CD4-positive, CD25-positive, alpha-beta regulatory T cell (primary cell): ENCODE measurements at regions not wholly inside any gene's neighbourhood (a gene's known extent, or its start where the extent isn't known, plus 50 kb on each side); places are given as distances from the start of the nearest gene placed in this dataset.

Source experiments
- ATAC-seq, 2 donors: fragments of 150-1000 bp; cut with Tn5 transposase; one replicate each; pipeline ENCODE4 v1.10.0; 2021; ENCODE audit warnings: low read depth in 2 of 2, moderate number of reproducible peaks in 2 of 2, moderate library complexity in 1 of 2
- DNase-seq, 3 donors: peaks; one replicate each; pipeline versions ENCODE4 v3.0.0 to v3.0.0-alpha.2; 2012 to 2022; ENCODE audit warnings: mixed read lengths in 1 of 3
- H3K27ac ChIP-seq: one replicate; pipeline ENCODE4 v1.7.0; 2013; ENCODE audit warnings: mild to moderate bottlenecking, low read length; ENCODE audit not compliant: insufficient read depth, poor library complexity, severe bottlenecking
- H3K27me3 ChIP-seq: one replicate; pipeline ENCODE4 v1.7.0; 2013; ENCODE audit warnings: low read length; ENCODE audit not compliant: control insufficient read depth, insufficient read depth
- H3K36me3 ChIP-seq: one replicate; pipeline ENCODE4 v1.7.0; 2013; ENCODE audit warnings: mild to moderate bottlenecking, low read length, moderate library complexity; ENCODE audit not compliant: control insufficient read depth, insufficient read depth
- H3K4me1 ChIP-seq: 2 replicates; pipeline ENCODE4 v1.7.0; 2013; ENCODE audit warnings: mild to moderate bottlenecking, low read length; ENCODE audit not compliant: insufficient read depth, control insufficient read depth, poor library complexity, severe bottlenecking
- H3K4me3 ChIP-seq: one replicate; pipeline ENCODE4 v1.7.0; 2013; ENCODE audit warnings: low read depth, mild to moderate bottlenecking, low read length, moderate library complexity
- H3K9me3 ChIP-seq, 2 experiments: 1 replicate in 1 of 2; 2 replicates in 1 of 2; pipeline ENCODE4 v1.7.0; 2013; ENCODE audit warnings: low read length in 2 of 2, mild to moderate bottlenecking in 1 of 2, moderate library complexity in 1 of 2; ENCODE audit not compliant: control insufficient read depth in 2 of 2
- H3K27ac Mint-ChIP-seq, 3 donors: one replicate each; pipeline ENCODE4 v1.8.0; 2020 to 2022; ENCODE audit warnings: mild to moderate bottlenecking in 3 of 3, mixed read lengths in 3 of 3, moderate library complexity in 2 of 3
- H3K27me3 Mint-ChIP-seq: one replicate; pipeline ENCODE4 v1.8.0; 2022; ENCODE audit warnings: mild to moderate bottlenecking, mixed read lengths
- H3K36me3 Mint-ChIP-seq: one replicate; pipeline ENCODE4 v1.8.0; 2020; ENCODE audit warnings: mixed read lengths
- H3K4me1 Mint-ChIP-seq, 4 donors: one replicate each; pipeline ENCODE4 v1.8.0; 2020 to 2022; ENCODE audit warnings: mixed read lengths in 4 of 4, mild to moderate bottlenecking in 1 of 4
- H3K4me3 Mint-ChIP-seq, 4 donors: one replicate each; pipeline ENCODE4 v1.8.0; 2020 to 2022; ENCODE audit warnings: mild to moderate bottlenecking in 4 of 4, mixed read lengths in 4 of 4, moderate library complexity in 3 of 4
- H3K9me3 Mint-ChIP-seq, 7 donors: one replicate each; pipeline ENCODE4 v1.8.0; 2020 to 2022; ENCODE audit warnings: mixed read lengths in 7 of 7, mild to moderate bottlenecking in 3 of 7, moderate library complexity in 2 of 7

DNA sequence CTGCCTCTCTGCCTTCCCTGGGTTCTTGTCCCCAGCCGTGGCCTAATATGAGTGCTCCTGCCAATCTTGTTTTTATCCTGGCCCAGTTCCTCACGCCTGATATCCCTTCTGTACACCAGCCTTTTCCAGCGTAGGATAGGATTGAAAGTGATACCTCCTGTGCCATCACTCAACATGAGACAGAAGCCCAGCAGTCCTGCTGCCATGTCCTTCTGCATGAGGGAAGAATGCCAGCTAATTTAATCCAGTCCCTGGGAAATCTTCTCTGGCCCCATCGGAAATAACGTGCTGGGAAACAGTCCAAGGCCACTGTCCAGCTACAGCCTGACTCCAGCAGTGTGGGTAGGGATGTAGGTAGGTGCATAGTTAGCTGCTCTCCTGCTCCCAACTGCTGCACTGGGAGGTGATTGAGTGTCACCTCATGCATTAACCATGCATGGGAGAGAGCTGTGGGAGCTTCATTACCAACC is 92.0 kb upstream of the TPM1 start:
- ATAC-seq = no peak
- no peak overlapping the region for H3K27ac Mint-ChIP-seq
- Histone ChIP-seq H3K4me1 (no peaks in the 10 kb centered on the region), H3K36me3 (no peaks in the 10 kb centered on the region), H3K27ac (no peak overlapping the region), H3K27me3 (peaks cover 9% of the 10 kb centered on the region), H3K9me3 (no peaks in the 10 kb centered on the region), H3K4me3 (no peak overlapping the region)
- no peaks in the 10 kb centered on the region for H3K36me3 Mint-ChIP-seq
- peaks cover 0 to 2% (median 0%) of the 10 kb centered on the region in 7 donors for H3K9me3 Mint-ChIP-seq
- H3K27me3 Mint-ChIP-seq = peaks cover 33% of the 10 kb centered on the region
- H3K4me1 Mint-ChIP-seq = no peaks in the 10 kb centered on the region
- no peak for DNase-seq
- no peak overlapping the region for H3K4me3 Mint-ChIP-seq

DNA sequence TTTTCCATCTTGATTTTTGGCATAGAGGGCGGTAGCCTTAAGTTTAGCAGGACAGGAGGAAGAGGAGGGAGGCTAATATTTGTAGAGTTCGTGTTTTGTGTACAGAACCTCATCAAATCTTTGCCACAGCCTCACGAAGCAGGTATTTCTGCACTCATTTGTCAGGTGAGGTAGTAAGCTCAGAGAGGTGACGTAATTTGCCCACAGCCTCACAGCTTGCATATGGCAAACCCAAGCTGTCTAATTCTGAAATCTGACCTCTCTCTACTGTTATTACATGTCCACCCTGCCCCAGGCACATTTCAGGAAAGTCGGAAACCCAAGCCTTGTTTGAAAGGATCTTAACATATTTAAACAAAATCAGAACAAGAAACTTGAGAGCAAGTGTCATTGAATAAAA is 91.1 kb upstream of the TPM1 start:
- ATAC-seq (no peak), DNase-seq (no peak)
- no peaks in the 10 kb centered on the region for H3K4me1 ChIP-seq
- Mint-ChIP-seq H3K27ac (no peak overlapping the region), H3K9me3 (peaks cover 0 to 2% (median 0%) of the 10 kb centered on the region in 7 donors), H3K4me1 (no peaks in the 10 kb centered on the region), H3K36me3 (no peaks in the 10 kb centered on the region), H3K4me3 (no peak overlapping the region), H3K27me3 (peaks cover 34% of the 10 kb centered on the region)
- no peak overlapping the region for H3K4me3 ChIP-seq
- H3K27ac ChIP-seq = no peak overlapping the region
- H3K27me3 ChIP-seq = peaks cover 9% of the 10 kb centered on the region
- H3K36me3 ChIP-seq = no peaks in the 10 kb centered on the region
- H3K9me3 ChIP-seq = no peaks in the 10 kb centered on the region

- no peak overlapping the region for H3K4me3 Mint-ChIP-seq
- no peaks in the 10 kb centered on the region for H3K4me1 Mint-ChIP-seq
- H3K27ac ChIP-seq = no peak overlapping the region
- peaks cover 0 to 2% (median 0%) of the 10 kb centered on the region in 7 donors for H3K9me3 Mint-ChIP-seq
- H3K27ac Mint-ChIP-seq = no peak overlapping the region
- DNase-seq = no peak
- no peaks in the 10 kb centered on the region for H3K9me3 ChIP-seq
- peaks cover 33% of the 10 kb centered on the region for H3K27me3 Mint-ChIP-seq
- no peak overlapping the region for H3K4me3 ChIP-seq
- ATAC-seq = no peak
- no peaks in the 10 kb centered on the region for H3K36me3 ChIP-seq
- H3K36me3 Mint-ChIP-seq = no peaks in the 10 kb centered on the region
- peaks cover 6% of the 10 kb centered on the region for H3K27me3 ChIP-seq
- no peaks in the 10 kb centered on the region for H3K4me1 ChIP-seq
Measured at GRCh38 chr15:62953021-62953420, 89.5 kb upstream of the TPM1 start.

- H3K36me3 ChIP-seq = no peaks in the 10 kb centered on the region
- H3K9me3 ChIP-seq = no peaks in the 10 kb centered on the region
- no peaks in the 10 kb centered on the region for H3K4me1 Mint-ChIP-seq
- ATAC-seq = no peak
- H3K4me3 Mint-ChIP-seq = no peak overlapping the region
- peaks cover 28% of the 10 kb centered on the region for H3K27me3 Mint-ChIP-seq
- peaks cover 6% of the 10 kb centered on the region for H3K27me3 ChIP-seq
- no peaks in the 10 kb centered on the region for H3K36me3 Mint-ChIP-seq
- DNase-seq = no peak
- no peak overlapping the region for H3K27ac ChIP-seq
- no peaks in the 10 kb centered on the region for H3K4me1 ChIP-seq
- no peak overlapping the region for H3K4me3 ChIP-seq
- H3K27ac Mint-ChIP-seq = no peak overlapping the region
- H3K9me3 Mint-ChIP-seq = peaks cover 0 to 2% (median 0%) of the 10 kb centered on the region in 7 donors
Measured at GRCh38 chr15:62953496-62954045, 89.0 kb upstream of the TPM1 start.

GRCh38 chr15:62957130-62957529 is 85.4 kb upstream of the TPM1 start:
- Mint-ChIP-seq H3K4me3 (no peak overlapping the region), H3K36me3 (no peaks in the 10 kb centered on the region), H3K4me1 (no peaks in the 10 kb centered on the region), H3K27me3 (peaks cover 22% of the 10 kb centered on the region), H3K27ac (no peak overlapping the region), H3K9me3 (peaks cover 0 to 2% (median 0%) of the 10 kb centered on the region in 7 donors)
- Histone ChIP-seq H3K27ac (no peak overlapping the region), H3K4me3 (no peak overlapping the region), H3K4me1 (no peaks in the 10 kb centered on the region), H3K36me3 (no peaks in the 10 kb centered on the region), H3K27me3 (no peaks in the 10 kb centered on the region), H3K9me3 (no peaks in the 10 kb centered on the region)
- DNase-seq (no peak), ATAC-seq (no peak)

- no peak overlapping the region for H3K4me3 Mint-ChIP-seq
- Histone ChIP-seq H3K9me3 (no peaks in the 10 kb centered on the region), H3K4me1 (no peaks in the 10 kb centered on the region), H3K27me3 (no peaks in the 10 kb centered on the region), H3K4me3 (no peak overlapping the region), H3K27ac (no peak overlapping the region), H3K36me3 (no peaks in the 10 kb centered on the region)
- H3K9me3 Mint-ChIP-seq = no peaks in the 10 kb centered on the region
- no peaks in the 10 kb centered on the region for H3K4me1 Mint-ChIP-seq
- H3K36me3 Mint-ChIP-seq = no peaks in the 10 kb centered on the region
- ATAC-seq (no peak), DNase-seq (no peak)
- H3K27ac Mint-ChIP-seq = no peak overlapping the region
- peaks cover 16% of the 10 kb centered on the region for H3K27me3 Mint-ChIP-seq
Measured at GRCh38 chr15:62958528-62959363, 83.8 kb upstream of the TPM1 start.

- Histone ChIP-seq H3K27me3 (no peaks in the 10 kb centered on the region), H3K36me3 (no peaks in the 10 kb centered on the region), H3K4me3 (no peak overlapping the region), H3K9me3 (no peaks in the 10 kb centered on the region), H3K4me1 (no peaks in the 10 kb centered on the region), H3K27ac (no peak overlapping the region)
- Mint-ChIP-seq H3K36me3 (no peaks in the 10 kb centered on the region), H3K4me3 (no peak overlapping the region), H3K9me3 (no peaks in the 10 kb centered on the region), H3K27ac (no peak overlapping the region), H3K27me3 (peaks cover 12% of the 10 kb centered on the region), H3K4me1 (no peaks in the 10 kb centered on the region)
- ATAC-seq (no peak), DNase-seq (no peak)
Measured at GRCh38 chr15:62961134-62961533, 81.4 kb upstream of the TPM1 start.
